GM21723 (cell line): ENCODE measurements at regions not wholly inside any gene's neighbourhood (a gene's known extent, or its start where the extent isn't known, plus 50 kb on each side); places are given as distances from the start of the nearest gene placed in this dataset.

ENCODE experiments used
- ATAC-seq: cut with Tn5 transposase; IDR thresholded peaks from one replicate; pipeline ENCODE4 v1.9.1; 2021; ENCODE audit warnings: mild to moderate bottlenecking, moderate library complexity; ENCODE audit not compliant: unreplicated experiment

DNA sequence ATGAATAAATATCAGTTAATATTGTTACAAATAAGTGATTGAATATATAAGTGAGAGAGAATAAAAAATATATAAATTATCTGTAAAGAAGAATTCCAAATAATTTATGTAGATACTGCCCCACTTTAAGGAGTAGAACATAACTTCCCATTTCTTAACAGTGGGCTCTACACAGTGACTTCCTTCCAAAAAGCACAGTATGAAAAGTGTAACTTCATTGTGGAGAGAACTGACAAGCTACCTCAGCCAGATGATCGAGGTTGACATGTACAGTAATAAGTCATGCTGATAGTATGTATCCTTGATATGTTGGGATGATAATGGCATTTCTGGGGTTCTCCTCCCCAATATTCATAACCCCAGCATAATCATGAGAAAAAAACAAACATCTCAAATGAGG, 191.9 kb upstream of the FN1 start:
- ATAC-seq: no peak

DNA sequence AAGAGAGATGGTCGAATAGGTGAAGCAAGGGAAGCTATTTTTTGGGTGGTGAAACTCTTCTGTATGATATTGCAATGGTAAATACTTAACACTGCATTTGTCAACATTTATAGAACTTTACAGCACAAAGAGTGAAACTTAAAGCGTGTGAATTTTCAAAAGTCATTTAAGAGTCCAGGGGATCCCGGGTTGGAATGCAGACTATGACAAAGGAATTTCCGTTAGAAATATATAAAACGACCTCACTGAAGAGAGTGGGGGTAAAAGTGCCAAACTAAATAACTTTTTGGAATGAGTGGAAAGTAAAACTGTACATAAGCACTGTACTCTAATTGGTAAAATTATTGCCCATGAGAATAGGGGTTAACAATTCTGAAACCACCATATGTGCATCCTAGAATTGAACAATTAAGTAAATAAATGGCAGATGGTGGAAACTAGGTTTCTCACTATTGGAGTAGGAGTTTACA, 191.0 kb upstream of the FN1 start:
- no peak for ATAC-seq

DNA sequence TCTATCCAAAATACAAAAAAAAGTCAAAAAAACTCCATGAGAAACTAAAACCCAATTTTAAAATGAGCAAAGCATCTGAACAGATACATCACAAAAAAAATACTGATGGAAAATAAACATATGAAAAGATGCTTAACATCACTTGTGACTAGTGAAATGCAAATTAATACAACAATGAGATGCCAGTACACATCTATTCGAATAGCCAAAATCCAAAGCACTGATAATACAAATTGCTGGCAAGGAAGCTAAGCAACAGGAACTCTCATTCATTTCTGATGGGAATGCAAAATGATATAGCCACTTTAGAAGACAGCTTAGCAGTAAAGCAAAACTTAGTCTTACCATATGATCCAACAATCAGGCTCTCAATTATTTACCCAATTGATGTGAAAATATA, 190.2 kb upstream of the FN1 start:
- no peak for ATAC-seq

DNA sequence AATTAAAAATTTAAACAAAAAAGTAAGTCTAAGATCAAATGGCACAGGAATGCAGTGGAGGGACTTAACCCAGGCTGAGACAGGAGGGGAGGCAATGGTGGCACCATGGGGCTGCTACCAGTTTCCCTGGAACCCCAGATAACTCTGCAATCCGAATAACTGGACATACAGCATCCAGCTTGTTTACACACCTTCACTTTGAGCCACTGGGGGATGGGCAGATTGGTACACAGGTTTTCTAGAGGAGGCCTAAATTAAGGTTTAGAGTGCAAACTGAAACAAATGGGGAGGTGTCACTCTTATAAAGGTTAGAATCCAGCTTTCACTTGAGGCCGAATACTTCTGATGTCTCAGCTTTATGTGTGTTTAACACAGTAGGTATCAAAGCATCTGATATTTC, 189.3 kb upstream of the FN1 start:
- ATAC-seq: no peak

DNA sequence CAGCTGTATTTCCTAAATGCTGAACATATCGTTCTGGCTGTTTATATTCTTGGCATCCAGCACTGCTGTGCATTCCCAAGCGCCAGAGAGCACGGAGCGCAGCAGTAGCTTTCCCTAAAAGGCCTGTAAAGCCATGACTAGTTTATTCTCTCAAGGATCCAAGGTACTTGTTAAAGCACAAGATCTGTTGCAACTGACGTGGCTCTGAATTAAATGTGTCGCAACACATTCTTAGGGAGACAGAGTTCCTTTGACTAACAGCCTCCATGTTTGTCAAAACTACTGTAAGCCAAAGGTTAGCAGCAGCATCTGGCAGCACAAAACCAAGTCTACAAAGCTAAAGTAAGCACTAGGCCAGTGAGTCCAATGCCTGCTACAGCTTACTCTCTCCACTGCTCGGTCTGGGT, 188.6 kb upstream of the FN1 start:
- ATAC-seq: no peak

DNA sequence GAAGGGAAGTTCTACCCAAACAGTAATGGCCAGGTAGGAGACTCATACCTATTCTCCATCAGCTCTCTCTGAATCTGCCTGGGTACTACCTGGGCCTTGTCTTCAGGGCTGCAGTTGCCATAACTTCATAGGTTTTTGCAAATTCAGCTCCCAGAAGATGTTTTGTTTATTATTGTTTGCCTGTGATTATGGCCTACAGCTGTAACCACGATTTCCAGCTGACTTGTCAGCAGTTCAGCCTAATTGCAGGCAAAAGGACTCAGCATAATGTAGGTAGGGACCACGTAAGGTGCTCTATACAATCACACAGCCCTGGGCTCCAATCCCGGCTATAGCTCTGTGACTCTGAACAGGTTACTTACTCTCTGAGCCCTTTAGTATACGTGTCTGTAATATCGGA, 187.0 kb upstream of the FN1 start:
- no peak for ATAC-seq

DNA sequence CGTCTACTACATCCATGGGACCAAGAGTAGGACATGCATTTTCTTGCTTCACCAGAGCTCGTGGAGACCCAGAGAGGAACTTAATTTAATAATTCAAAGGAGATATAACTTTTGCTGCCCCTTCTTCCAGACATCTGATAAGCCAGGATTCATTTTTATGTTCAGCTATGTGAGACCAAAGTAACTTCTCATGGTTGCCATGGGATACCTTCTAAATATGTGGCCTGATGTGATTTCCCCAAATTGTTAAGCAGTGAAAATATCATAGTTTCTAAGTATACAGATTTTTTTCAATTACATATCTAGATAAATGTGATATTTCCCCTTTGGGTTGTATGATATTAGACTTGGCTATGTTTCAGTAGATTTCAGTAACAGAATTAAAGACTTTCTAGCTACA, 185.5 kb upstream of the FN1 start:
- no peak for ATAC-seq

DNA sequence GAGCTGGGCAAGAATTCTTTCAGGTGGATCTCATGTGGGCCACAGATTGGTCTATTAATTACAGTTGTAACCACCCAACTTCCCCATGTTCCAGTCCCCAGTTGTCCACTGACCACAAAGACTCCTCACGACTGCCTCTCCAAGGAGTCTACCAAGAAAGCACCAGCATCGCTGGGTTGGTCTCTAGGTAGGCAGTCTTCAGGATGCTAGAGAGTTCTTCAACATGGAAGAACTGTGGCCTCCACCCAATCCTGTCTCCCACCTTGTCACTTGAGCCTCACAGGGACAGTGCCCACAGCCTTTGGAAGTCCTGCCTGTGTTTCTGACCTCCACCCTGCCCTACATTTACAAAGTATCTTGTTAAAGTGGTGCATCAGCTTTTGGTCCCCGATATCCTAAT, 184.7 kb upstream of the FN1 start:
- ATAC-seq: no peak

DNA sequence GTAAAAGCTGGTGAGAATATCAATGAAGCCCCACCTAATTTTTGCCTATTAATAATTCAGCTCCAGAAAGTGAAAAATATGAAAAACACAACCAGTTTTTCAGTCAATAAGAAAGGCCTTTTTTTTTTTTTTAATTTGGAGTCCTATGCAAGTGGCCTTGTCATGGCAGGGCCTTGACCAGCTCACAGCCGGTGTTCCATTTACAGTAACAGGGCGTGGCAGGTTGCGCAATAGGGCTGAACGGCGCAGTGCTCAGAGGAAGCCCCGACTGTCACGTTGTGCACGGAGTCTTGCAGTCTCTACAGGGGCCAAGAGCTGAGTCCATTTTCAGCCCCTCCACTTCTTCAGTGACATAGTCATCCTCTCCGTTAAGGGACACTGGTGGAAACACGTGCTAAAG, 184.1 kb upstream of the FN1 start:
- ATAC-seq: no peak

DNA sequence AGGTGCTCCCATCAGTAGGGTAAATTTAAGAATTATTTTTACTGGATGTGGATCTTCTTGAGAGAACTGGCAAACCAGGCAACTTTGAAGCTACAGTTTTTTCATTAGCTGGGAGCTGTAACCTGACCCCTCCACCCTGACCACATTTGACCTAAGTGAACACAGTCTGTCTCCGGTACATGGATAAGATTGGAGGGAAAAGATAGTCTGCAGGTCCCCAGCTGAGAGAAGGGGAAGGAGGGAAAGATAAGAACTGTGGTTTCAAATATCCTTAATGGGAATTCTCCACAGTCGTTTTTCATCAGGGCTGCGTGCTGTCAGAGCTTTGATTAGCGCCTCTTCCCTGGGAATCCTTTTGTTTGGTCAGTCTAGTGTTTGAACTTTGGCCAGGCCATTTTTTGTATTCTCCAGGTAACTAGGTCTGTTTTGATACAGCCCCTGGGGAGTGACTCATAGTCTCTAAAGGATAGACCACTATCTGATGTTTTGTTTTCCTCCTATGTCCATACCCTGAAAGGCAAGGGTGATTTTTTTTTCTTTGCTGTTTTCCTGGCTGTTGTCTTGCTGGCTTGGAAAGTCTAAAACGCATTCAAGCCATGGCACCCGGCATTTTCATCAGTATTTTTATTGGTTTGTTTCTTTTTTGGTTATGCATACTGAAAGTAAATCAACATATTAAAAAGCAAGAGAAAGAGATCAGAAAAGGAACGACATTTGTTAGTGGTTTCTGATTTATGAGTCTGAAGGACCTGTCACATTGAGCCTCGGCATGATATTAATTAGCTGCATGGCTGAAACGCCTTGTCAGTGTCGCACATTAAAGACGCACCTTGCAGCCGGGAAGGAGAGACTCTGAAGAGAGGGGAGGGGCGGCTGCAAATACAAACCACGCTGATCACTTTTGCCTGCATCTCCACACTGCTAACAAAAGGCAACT, 183.4 kb upstream of the FN1 start:
- no peak for ATAC-seq

DNA sequence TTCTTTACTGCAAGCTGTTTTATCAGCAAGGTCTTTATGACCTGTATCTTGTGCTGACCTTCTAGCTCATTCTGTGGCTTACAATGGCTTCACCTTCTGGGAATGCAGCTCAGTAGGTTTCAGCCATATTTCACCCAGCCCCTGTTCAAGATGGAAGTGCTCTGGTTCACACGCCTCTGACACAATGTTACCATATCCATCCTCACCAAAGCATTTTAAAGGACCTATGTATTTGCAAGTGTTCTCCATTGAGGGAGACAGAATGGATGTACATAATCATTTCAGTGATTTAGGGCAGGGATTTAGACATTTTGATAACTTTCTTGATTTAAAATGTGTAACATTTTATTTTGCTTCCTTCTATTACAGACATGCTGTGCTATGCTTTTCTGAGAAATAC, 182.3 kb upstream of the FN1 start:
- no peak for ATAC-seq

DNA sequence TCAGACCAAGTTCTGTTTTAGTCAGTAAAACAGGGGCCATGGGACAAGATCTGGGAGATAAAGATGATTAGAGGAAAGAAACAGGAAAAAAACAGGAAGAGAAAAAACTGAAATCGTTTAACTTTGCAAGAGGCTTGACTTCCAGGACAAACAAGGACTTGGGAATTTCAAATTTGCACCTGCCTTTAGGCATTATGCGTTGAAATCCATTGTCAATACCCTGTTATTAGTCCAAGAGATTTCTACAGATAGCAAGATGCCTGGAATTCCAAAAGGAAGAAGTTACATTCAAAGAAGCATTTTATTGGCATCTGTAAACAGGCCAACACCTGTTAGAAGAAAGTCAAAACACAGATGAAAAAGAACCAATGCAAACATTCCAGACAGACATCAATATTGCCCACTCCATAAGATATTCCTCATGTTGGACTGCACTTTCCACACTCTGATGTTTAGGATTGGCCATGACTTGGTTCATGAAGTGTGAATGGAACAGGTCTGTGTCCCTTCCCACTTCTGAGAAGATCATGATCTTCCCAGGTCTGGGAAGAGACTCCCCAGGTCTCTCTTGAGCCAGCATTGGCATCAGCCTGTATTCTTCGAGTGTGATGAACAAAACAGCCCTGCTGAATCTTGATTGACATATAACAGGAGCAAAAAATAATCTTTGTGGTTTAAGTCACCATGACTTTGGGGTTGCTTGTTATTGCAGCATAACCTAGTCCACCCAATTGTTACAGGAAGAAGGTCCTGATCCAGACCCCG, 181.4 kb upstream of the FN1 start:
- no peak for ATAC-seq

DNA sequence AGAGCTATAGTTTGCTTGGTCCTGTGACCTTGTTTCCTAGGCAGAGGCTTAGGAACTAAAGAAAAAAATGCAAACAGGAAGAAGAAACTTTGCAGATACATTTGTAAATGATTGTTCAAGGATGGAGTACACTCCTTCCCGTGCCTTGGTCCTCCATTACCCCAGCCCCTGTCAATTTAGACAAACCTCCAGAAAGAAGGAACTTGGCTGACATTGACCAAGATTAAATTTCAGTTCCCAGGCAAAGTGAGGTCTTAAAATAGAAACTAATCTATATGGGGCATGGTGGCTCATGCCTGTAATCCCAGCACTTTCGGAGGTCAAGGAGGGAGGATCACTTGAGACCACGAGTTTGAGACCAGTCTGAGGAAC, 179.9 kb upstream of the FN1 start:
- no peak for ATAC-seq

DNA sequence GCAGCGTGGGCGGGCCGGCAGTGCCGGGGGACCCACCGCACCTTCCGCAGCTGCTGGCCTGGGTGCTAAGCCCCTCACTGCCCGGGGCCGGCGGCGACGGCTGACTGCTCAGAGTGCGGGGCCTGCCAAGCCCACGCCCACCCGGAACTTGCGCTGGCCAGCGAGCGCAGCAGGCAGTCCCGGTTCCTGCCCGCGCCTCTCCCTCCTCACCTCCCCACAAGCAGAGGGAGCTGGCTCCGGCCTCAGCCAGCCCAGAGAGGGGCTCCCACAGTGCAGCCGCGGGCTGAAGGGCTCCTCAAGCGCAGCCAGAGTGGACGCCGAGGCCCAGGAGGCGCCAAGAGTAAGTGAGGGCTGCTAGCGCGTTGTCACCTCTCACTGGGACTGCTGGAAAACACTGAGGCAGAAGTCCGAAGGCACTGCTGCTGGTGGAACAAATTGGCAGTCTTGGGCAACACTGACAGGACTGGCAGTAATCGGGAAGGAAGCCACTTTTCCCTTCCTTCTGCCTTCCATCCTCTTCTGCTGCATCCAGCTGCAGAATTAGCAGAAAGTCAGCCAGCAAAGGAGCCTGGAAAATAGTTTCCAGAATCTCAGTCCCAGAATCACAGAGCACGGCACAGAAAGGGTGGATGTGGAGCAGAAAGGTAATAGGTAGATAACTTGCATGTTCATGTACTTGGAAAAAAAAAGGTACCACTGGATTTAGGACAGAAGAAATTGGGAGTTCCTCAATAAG, 179.4 kb upstream of the FN1 start:
- ATAC-seq: no peak

DNA sequence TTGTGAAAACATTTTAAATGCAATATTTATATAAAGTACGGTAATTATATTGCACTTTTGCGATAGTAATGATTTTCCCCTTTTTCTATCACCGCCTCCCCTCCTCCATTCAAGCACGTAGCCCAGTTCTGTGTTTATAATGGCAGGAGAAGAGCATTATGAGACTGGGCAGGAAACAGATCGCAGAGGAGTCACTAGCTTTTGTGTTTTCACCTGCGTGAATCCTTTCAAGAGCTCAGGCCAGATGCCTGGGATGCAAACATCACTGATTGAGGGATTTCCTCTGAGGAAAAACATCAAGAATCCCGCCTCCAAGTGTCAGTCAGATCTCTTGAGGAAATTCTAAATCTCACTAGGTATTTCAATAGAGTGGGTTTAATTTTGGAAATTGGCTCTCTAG, 178.4 kb upstream of the FN1 start:
- no peak for ATAC-seq

DNA sequence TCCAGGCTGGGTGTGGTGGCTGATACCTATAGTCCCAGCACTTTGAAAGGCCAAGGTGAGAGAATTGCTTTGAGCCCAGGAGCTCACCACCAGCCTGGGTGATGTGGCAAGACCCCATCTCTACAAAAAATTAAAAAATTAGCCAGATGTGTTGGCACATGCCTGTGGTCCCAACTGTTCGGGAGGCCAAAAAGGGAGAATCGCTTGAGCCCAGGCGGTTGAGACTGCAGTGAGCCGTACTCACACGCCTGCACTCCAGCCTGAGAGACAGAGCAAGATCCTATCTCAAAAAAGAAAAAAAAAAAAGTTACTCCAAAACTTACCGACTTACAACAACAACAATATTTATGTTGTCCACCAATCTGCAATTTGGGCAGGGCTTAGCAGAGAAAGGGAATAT, 178.0 kb upstream of the FN1 start:
- no peak for ATAC-seq

DNA sequence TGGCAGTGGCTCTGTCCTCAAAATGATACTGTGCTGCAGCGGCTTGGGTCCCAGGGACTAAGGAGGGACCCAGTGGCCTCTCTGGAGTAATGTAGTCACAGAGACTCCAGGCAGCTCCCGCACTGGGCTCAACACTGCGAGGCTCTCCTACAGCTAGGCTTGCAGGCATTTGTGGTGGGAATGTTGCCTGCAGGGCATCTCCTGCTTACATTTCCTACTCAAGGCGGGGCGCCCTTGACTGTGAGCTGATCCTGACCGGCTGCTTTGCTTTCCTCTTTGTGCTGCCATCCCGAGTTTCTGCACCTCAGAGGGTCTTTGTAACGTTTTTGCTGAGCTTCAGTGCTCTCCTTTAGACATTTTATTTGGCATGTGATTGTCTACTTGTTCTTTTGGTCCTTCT, 177.4 kb upstream of the FN1 start:
- ATAC-seq: no peak

DNA sequence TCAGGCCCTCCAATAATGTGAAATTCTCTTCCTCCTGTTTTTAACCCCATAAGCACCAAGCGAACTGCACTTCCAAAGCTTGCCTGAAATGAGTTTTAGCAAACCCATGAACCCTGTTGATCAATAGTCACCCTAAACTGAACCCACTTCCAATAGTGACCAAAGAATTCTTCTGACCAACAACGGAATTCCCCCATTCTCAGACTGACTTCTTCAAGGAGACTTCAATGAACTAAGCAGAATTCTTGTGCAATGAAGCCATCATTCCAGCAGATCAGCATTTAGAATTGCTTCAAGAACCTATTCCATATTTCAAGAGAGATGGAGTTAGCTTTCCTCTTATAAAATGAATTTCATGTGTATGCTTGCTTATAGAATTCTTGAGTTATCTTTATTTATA, 176.9 kb upstream of the FN1 start:
- no peak for ATAC-seq

DNA sequence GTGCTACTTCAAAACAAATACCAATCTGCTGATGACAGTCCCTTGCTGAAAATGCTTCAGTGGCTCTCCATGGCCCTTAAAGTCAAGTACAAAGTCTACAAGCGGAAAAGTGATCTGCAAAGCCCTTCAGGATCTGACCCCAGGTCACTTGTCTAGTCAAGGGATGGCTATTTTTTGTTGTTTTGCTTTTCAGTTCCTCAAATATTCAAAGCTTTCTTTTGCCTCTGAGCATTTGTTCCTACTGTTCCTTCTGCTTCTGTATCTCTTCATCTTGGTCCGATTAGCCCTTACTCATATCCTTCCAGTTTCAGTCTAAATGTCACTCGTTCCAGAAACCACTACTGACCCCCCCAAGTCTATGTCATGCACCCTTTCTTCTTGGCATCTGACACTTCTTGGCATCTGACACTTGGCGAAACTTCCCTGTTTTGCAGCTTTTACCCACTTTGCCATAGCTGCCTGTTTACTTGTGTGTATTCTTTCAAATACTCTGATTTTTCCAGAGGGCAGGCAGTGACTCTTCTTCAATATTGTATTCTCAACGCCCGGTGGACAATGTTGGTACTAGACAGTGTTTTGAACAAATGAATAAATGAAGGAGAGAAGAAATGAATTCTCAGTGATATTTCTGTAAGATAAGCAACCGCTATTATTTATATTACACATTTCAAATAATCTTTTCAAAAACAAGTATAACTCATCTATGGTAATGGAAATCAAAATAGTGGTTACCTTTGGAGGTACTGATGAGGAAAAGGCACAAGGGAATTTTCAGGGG, 175.9 kb upstream of the FN1 start:
- no peak for ATAC-seq

DNA sequence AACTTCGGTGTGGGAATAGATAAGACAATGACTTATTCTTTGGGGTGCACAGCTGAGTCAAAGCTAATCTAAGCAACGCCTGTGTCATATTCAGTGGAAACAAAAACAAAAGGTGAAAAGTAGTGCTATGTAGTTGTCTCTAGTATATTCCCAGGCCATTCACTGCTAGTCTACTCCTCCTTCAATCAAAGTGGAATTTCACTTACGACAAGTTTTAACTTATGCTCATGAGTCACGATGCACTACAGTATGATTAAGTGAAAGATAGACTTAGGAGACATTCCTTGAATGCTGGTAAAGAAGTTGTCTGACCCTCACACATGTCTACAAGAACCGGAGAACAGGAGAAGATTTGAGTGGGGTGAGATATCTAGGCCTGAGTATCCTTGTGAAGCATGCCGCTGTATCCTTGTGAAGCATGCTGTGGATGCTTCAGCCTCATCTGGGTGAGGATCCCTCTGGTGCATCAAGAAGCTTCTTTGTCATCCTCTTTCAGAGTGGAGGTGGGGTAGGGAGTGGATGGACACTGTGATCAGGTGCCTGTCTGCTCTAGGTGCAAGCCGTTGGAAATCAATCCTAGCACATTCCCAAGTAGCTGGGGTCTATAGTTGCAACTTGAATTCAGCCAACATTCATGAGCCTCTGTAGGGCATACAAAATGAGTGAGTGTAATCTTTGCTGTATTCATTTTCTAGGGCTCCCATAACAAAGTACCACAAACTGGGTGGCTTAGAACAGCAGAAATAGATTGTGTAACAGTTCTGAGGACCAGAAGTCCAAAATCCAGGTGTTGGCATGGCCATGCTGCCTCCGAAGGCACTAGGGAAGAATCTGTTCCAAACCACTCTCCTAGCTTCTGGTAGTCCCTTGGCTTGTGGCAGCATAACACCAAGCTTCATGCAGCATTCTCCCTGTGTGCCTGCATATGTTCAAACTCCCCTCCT, 173.5 kb upstream of the FN1 start:
- ATAC-seq: no peak
